HG03135 (cell line): ENCODE measurements at regions not wholly inside any gene's neighbourhood (a gene's known extent, or its start where the extent isn't known, plus 50 kb on each side); places are given as distances from the start of the nearest gene placed in this dataset.

Experiments used
- ATAC-seq: cut with Tn5 transposase; IDR thresholded peaks from one replicate; pipeline ENCODE4 v1.9.1; 2021; ENCODE audit warnings: mild to moderate bottlenecking, moderate library complexity; ENCODE audit not compliant: unreplicated experiment

GRCh38 chr17:77867976-77868713 lies 90.4 kb upstream of the TNRC6C start:
- ATAC-seq = no peak

DNA sequence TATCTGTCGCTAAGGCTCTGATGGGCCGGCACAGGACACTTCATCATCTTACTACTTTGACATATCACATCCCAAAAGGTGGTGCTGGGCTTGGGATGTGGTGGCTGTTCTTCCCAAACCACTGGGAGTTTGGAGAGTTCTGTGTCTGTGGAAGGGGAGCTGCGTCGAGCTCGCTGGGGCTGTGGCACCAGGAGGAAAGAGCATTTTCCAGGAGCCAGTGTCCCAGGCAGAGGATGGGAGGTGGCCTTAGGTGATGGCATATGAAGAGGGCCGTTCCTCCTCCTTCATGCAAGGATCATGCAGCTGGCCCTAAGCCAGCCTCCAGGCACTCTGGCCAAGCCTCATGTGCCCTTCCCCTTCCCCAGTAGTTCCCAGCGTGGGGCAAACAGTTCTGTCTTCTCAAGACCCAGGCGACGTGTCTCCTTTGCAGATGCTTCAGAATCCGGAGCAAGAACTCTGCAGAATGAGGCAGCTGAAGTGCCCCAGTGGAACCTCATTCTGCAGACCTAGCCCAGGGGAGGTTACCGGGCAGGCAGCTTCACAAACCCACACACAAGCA lies 89.4 kb upstream of the TNRC6C start:
- no peak for ATAC-seq

DNA sequence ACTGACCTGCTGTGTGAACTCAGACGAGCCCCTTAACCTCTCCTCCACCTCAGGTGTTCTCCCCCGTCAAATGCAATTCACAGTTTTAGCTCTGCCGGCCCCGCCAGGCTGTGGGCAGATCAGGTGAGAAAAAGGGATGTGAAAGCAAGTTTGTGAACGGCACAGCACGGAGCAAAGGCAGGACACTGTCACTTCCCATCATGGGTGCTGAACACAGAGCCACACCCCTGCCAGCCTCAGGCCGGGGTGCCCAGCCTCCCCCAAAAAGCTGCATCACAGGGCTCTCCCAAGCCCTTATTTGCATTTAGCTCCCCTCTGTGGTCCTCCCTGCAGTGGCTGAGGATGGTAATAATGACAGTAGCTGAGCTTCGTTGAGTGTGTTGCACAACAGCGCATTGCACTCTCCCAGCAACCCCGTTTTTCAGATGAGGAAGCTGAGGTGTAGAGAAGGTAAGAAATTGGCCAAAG lies 88.8 kb upstream of the TNRC6C start:
- peak; percentile 84 for ATAC-seq

DNA sequence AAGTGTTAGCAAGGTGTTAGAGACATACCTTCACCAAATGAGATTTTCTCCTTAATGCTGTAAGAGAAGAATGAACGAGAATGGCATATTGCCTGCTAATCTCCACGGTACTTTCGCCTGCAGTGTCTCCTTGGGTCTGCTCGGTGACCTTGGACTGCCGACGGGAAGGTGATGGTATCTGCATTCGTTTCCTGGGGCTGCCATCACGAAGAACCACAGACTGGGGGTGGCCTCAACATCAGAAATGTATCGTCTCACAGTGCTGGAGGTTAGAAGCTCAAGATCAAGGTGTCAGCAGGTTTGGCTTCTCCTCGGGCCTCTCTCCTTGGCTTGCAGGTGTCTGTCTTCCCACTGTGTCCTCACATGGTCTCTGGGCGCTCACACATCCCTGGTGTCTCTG lies 86.3 kb upstream of the TNRC6C start:
- ATAC-seq = no peak

DNA sequence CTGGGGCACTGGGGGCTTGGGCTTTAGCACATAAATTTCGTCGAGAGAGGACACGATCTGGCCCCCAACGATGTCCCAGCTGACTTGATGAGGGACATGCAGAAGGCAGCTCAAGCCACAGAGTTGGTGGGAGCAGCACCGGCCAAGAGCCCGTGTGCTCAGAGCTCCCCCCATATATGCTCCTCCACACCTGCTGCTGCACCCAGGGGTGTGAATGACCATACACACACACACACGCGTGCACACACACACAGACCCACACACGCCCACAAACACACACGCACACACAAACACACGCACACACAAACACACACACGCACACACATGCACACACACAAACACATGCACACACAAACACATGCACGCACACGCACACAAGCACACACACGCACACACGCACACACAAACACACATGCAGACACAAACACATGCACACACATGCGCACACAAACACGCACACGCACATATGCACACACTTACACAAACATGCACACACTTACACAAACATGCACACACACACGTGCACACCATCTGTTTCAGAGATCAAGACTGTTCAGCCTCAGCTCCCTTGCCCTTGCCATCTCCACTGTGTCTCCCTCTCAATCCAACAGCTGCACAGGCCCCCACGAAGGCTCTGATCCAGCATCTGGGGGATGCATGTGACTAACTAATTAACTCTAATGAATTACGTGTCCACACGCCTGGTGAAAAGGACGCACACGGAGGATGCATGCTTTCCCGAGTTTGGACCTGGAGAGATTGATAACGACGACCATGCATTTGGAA lies 85.6 kb upstream of the TNRC6C start:
- ATAC-seq = no peak

DNA sequence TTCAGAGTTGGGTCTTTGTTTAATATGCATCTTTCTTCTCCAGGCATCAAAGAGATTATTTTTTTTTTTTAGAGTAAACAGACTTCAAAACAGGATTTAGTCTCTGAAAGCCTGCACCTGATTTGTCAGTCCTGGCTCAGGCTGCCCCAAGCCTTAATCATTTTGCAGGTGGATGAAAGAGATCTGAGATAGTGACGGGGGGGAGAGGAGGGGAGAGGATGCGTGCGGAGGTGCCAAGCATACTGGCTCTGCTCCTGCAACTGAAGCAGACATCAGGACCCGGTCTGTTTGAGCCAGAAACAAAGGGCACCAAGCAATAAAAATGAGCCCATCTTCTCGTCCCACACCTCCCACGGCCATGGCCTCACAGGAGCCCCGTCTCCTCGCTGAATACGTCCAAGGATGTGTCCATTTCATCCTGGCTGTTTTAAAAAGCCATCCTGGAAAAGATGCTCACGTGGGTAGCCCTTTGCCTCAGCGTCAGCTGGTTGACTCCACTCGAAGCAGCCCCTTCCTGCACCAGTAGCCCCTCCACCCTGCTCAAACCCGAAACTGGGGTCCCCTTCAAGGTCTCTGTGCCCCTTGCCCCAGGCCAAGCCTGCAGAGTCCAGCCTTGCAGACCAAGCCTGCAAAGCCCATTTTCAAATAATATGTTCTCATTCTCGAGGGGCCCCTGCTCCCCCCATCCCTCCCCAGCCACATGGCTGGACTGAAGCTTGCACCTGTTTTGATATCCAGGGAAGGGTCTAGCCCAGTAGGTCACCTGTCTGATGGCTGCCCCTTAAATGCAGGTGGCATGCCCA lies 84.8 kb upstream of the TNRC6C start:
- no peak for ATAC-seq

GRCh38 chr17:77874303-77875050 lies 84.0 kb upstream of the TNRC6C start:
- ATAC-seq = no peak

GRCh38 chr17:77875051-77875780 lies 83.3 kb upstream of the TNRC6C start:
- ATAC-seq = no peak

GRCh38 chr17:77875881-77876509 lies 82.5 kb upstream of the TNRC6C start:
- no peak for ATAC-seq

DNA sequence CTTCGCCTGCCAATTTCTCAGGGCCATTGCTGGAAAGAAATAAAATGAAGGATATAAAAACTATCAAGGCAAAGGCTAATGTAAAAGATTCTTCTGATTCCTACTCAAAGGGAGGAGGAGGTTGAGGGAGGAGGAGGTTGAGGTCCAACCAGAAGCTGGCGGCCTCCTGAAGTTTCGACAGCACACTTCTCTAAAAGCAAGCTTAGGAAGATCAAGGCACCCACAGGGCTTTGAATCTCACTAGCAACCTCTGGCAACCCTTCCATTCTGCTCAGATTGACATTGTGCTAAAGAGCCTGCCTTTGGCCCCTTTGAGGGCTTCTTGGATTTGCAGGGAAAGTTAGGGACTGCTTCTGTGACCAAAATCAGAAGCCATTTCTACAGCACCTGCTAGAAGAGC lies 81.5 kb upstream of the TNRC6C start:
- no peak for ATAC-seq

DNA sequence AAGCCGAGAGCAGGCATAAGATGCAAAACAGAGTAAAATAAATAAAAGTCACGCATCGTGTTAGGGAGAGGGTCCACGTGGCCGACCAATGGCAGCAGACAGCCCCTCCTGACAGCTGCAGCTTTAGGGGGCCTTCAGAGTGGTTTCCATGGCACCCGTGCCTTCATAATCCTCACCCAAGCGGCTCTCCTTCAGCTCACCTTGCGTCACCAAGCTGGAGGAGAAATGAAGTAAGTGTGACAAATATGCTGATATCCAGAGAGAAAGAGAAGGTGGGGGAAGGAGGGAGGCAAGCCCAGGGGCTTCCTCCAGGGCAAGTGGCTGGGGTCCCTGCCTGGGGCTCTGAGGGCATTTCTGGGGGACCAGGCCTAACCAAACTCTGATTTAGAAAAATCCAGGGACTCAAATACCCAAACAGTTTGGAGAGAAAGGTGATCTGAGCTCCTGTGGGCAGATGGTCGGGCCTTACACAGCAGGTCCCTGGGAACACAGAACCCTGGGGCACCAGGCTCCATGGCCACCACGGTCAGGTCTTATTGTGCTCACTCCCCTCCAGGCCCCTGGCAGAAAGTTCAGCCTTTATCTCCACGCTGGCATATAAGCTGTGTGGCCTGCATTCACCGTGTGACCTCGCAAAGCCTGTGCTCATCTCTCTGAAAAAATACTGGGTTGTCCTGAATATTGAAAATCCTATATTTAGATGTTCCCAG lies 80.7 kb upstream of the TNRC6C start:
- no peak for ATAC-seq

DNA sequence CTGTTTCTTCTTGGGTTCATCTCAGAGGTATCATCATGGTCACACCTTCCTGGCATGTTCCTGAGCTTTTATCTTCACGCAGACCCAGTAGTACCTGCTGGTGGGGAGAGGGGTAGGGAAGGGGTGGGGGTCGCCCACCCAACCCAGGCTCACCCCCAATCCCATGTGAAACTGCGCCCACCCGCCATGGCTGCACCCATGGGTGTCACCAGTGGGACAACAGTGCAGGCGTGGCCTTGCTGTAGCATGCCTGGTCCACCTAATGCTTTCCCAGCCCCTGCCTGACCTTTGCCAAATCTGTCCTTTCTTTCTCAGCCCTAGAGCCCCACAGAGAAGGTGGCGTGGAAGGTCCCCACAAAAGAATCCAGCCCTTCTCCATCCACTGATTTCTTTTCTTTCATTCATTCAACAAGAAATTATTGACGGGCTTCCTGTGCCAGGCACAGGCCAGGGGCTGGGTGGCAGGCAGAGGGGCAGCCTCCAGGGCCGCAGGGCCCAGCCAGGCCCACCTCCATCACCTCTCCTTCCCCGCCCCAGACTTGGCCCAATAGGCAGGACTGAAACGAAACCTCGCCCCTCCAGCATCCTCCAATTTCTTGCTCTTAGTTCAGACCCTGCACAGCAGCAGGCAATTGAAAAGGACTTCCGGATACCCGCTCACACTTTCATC lies 79.1 kb upstream of the TNRC6C start:
- ATAC-seq = no peak

DNA sequence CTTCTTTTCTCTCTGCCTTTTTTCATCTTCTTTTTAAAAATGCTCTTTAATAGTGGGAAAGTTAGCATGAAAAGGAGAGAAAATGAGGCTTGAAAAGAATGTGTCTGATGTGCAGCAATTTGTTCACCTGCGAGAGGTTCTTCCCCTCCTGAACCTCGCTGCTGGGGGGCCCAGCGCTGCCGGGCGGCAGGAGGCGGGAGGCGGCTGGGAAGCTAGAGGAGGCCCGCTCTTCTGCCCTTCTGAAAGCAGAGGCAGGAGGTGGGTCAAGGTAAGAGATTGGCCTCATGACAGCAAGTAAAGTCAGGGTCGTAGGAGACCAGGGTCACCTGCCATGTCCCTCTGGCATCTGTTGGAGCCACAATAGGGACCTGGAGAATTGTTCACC lies 78.6 kb upstream of the TNRC6C start:
- ATAC-seq = no peak

GRCh38 chr17:77880711-77881450 lies 77.6 kb upstream of the TNRC6C start:
- no peak for ATAC-seq

- peak; percentile 73 for ATAC-seq
These were observed 77.0 kb upstream of the TNRC6C start for GRCh38 chr17:77881545-77881944.

- no peak for ATAC-seq
These were observed 76.5 kb upstream of the TNRC6C start for GRCh38 chr17:77882040-77882439.

DNA sequence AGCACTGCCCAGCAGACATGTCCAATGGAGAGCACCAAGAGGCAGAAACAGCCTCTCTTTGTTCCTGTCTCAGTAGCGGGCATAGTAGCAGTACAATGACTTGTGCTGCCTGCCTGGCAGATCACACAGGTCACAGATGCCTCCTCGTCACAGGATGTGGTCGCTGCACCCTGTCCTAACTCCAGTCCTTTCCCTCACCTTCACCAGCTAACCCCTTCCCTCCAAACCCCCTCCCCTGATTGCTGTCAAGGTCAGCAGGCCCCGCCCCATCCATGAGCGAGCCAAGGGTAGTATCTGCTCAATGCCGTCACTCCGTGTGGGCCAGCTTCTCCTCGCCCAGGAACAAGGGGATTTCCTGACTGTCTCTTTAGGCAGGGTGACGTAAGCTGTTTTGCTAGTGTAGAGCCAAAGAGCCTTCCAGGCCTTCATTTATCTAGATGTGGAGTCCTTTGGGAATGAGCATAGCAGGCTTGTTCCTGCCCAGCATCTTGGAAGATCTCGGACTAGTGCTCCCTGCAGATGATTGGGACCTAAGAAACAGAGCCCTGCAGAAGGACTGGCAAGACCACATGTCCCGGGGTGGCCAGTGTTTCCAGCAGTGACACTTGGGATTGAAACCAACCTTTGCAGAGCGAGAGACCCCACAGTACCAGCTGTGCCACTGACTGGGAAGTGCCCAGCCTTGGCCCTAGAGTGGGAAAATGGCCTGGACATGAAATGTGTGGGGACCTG lies 75.9 kb upstream of the TNRC6C start:
- peak; percentile 44 for ATAC-seq
